ENCODE measurements at regions not wholly inside any gene's neighbourhood (a gene's known extent, or its start where the extent isn't known, plus 50 kb on each side); places are given as distances from the start of the nearest gene placed in this dataset.

DNA sequence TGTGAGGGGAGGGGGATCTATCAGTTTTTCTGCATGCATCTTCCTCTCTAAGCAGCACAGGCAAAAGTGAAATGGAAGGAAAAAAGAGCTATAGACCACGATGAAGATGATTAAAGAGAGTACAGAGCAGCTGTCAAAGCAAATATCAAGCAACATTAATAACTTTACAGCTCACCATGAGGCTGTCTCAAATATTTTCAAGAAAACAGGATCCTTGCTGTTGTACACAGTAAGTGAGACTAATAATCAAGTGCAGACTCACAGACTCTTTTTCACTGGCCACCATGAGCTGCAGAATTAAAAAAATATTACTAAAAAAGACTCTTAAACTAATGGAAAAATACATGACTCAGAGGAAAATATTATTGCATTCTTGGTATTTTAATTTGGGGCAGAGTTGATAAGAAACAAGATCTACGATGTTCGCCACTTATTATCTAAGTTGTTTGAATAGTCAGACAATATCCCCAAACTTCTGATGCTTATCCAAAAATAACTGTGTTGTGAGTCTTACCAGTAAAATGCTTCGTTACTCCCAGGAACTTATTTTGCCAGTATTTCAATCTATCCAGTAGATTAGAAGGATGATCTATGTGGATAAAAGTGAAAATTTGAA lies 817.5 kb upstream of the ALCAM start:
- Histone ChIP-seq H3K27me3 (ENCODE audit: insufficient read depth, low read length) (peaks cover 10% of the 10 kb centered on the region; the same call in 1 of the 2 replicates), H3K18ac (ENCODE audit: insufficient read length, low read depth, low read length) (no peak overlapping the region), H3K9ac (ENCODE audit: extremely low read depth, insufficient read length, low read length) (no peak overlapping the region), H4K8ac (replicated peaks; ENCODE audit: insufficient read length, low read depth, low read length) (no peak overlapping the region), H3K4me2 (ENCODE audit: insufficient read depth, insufficient read length, low read length) (no peak overlapping the region), H2BK15ac (ENCODE audit: low read depth, low read length) (no peak overlapping the region), H4K20me1 (ENCODE audit: control insufficient read depth, insufficient read depth, insufficient read length) (no peaks in the 10 kb centered on the region), H2BK5ac (ENCODE audit: insufficient read length, low read length) (no peak overlapping the region), H2AFZ (ENCODE audit: low read length) (no peak overlapping the region), H3K4ac (ENCODE audit: low read depth, low read length) (no peak overlapping the region), H3K79me2 (ENCODE audit: insufficient read depth, low read length) (no peaks in the 10 kb centered on the region), H3T11ph (ENCODE audit: low read length) (no peak overlapping the region), H3K14ac (ENCODE audit: insufficient read depth, low read length) (no peak overlapping the region), H3K56ac (ENCODE audit: insufficient read length, low read depth, low read length) (no peak overlapping the region), H2BK20ac (ENCODE audit: low read depth, low read length, poor library complexity, severe bottlenecking) (no peak overlapping the region), H3K23ac (ENCODE audit: insufficient read length, low read depth, low read length) (no peak overlapping the region), H3K9me3 (ENCODE audit: control insufficient read depth, low read depth, low read length) (no peaks in the 10 kb centered on the region), H3K79me1 (ENCODE audit: insufficient read depth, low read depth, low read length, poor library complexity, severe bottlenecking) (no peaks in the 10 kb centered on the region), H3K4me1 (ENCODE audit: insufficient read depth, low read length) (peaks cover 2% of the 10 kb centered on the region; the same call in 1 of the 2 replicates), H4K5ac (ENCODE audit: insufficient read length, low read depth, low read length) (no peak overlapping the region), H2AK5ac (ENCODE audit: insufficient read length, low read length) (no peak overlapping the region), H3K27ac (ENCODE audit: insufficient read length, low read depth, low read length) (no peak overlapping the region), H2BK120ac (ENCODE audit: low read depth, low read length, poor library complexity, severe bottlenecking) (no peak overlapping the region), H4K91ac (ENCODE audit: insufficient read length, low read depth, low read length) (no peak overlapping the region), H2BK12ac (ENCODE audit: insufficient read length, low read depth, low read length) (no peak overlapping the region), H3K23me2 (ENCODE audit: insufficient read length, low read depth, low read length, poor library complexity, severe bottlenecking) (no peaks in the 10 kb centered on the region)
- H3K9me3 Mint-ChIP-seq: peaks cover 0 to 2% of the 10 kb centered on the region in 2 experiments; a peak in 3 of 5 replicates
- H3K4me3 Mint-ChIP-seq: no peak overlapping the region
- peaks cover 42 to 56% of the 10 kb centered on the region in 2 experiments for H3K4me1 Mint-ChIP-seq
- peaks cover 23% of the 10 kb centered on the region for H3K27me3 Mint-ChIP-seq (ENCODE audit: low read depth)
- no peak overlapping the region for H3K27ac Mint-ChIP-seq
- no peak for TF ChIP-seq CTCF (conservative IDR thresholded peaks at IDR 0.05)
- peaks cover 0 to 8% (median 4%) of the 10 kb centered on the region in 3 experiments; a peak in 3 of 7 replicates for H3K36me3 Mint-ChIP-seq (ENCODE audit: insufficient read depth in 1 of 3, low read depth in 3 of 3)
- no CpG with 5 or more reads among the region's 4 CpGs for WGBS (ENCODE audit: extremely low coverage, insufficient read length, low lambda C conversion rate)
- no peak for DNase-seq
